HepG2 (cell line): ENCODE measurements at regions not wholly inside any gene's neighbourhood (a gene's known extent, or its start where the extent isn't known, plus 50 kb on each side); places are given as distances from the start of the nearest gene placed in this dataset.

Source experiments
- BORCS8-MEF2B ChIP-seq: sonication (generic); formaldehyde crosslinking; IDR thresholded peaks from 2 replicates; pipeline ENCODE4 v1.8.0; 2022; ENCODE audit warnings: mild to moderate bottlenecking, missing genetic modification reagents
- CSRNP2 ChIP-seq: sonication (generic); formaldehyde crosslinking; conservative IDR thresholded peaks from 2 replicates; pipeline ENCODE4 v1.8.0; 2022; ENCODE audit warnings: low read depth, missing genetic modification reagents
- DR1 ChIP-seq: sonication (generic); formaldehyde crosslinking; IDR thresholded peaks from 2 replicates; pipeline ENCODE4 v1.8.0; 2021; ENCODE audit warnings: mild to moderate bottlenecking, missing genetic modification reagents, inconsistent platforms
- FOSL2 ChIP-seq: sonication (generic); formaldehyde crosslinking; IDR thresholded peaks from 2 replicates; pipeline ENCODE4 v1.4.0; 2020; ENCODE audit warnings: missing genetic modification reagents
- FOXC1 ChIP-seq: sonication (generic); formaldehyde crosslinking; IDR thresholded peaks from 2 replicates; pipeline ENCODE4 v1.8.0; 2022; ENCODE audit warnings: mild to moderate bottlenecking, missing genetic modification reagents, borderline replicate concordance
- FOXM1 ChIP-seq: sonication (generic); formaldehyde crosslinking; IDR thresholded peaks from 2 replicates; pipeline ENCODE4 v1.5.0; 2020; ENCODE audit warnings: missing genetic modification reagents
- HOXA3 ChIP-seq: sonication (generic); formaldehyde crosslinking; IDR thresholded peaks from 2 replicates; pipeline ENCODE4 v1.5.0; 2020; ENCODE audit warnings: missing genetic modification reagents
- HOXA7 ChIP-seq: sonication (generic); formaldehyde crosslinking; IDR thresholded peaks from 2 replicates; pipeline ENCODE4 v1.8.1; 2022; ENCODE audit warnings: mild to moderate bottlenecking, missing genetic modification reagents, moderate library complexity
- ISX ChIP-seq: sonication (generic); formaldehyde crosslinking; conservative IDR thresholded peaks from 2 replicates; pipeline ENCODE4 v1.5.0; 2020; ENCODE audit warnings: missing genetic modification reagents
- KAT7 ChIP-seq: IDR thresholded peaks from 2 replicates; pipeline ENCODE4 v1.6.1; 2018; ENCODE audit warnings: borderline replicate concordance, missing compliant biosample characterization
- KAT8 ChIP-seq: IDR thresholded peaks from 2 replicates; pipeline ENCODE4 v1.6.1; 2016; ENCODE audit warnings: missing genetic modification reagents, missing compliant biosample characterization
- MIER2 ChIP-seq: IDR thresholded peaks from 2 replicates; pipeline ENCODE4 v1.6.1; 2016; ENCODE audit warnings: missing biosample characterization, missing genetic modification reagents
- MYC ChIP-seq: sonication (generic); formaldehyde crosslinking; IDR thresholded peaks from 2 replicates; pipeline ENCODE4 v1.9.0; 2021; ENCODE audit warnings: missing genetic modification reagents, borderline replicate concordance
- NFIB ChIP-seq: sonication (generic); formaldehyde crosslinking; IDR thresholded peaks from 2 replicates; pipeline ENCODE4 v1.9.0; 2021; ENCODE audit warnings: missing genetic modification reagents, mild to moderate bottlenecking, borderline replicate concordance
- RFX3 ChIP-seq: IDR thresholded peaks from 2 replicates; pipeline ENCODE4 v1.6.1; 2016; ENCODE audit warnings: missing biosample characterization, missing genetic modification reagents
- SMAD3 ChIP-seq: sonication (generic); formaldehyde crosslinking; IDR thresholded peaks from 2 replicates; pipeline ENCODE4 v1.4.0; 2020; ENCODE audit warnings: missing genetic modification reagents
- STAT5B ChIP-seq: sonication (generic); formaldehyde crosslinking; IDR thresholded peaks from 2 replicates; pipeline ENCODE4 v1.4.0; 2020; ENCODE audit warnings: missing genetic modification reagents
- TEAD3 ChIP-seq: optimal IDR thresholded peaks from 2 replicates; pipeline ENCODE3; 2016; ENCODE audit warnings: borderline replicate concordance
- TFDP2 ChIP-seq: sonication (generic); formaldehyde crosslinking; IDR thresholded peaks from 2 replicates; pipeline ENCODE4 v1.4.0; 2020; ENCODE audit warnings: missing genetic modification reagents
- USF2 ChIP-seq, 2 experiments: sonication (generic) in 1 of 2; formaldehyde crosslinking in 1 of 2; IDR thresholded peaks; 2 replicates each; pipeline versions ENCODE4 v1.5.1 to v1.6.1; 2011 to 2020; ENCODE audit warnings: borderline replicate concordance in 1 of 2, low read depth in 1 of 2, low read length in 1 of 2, mild to moderate bottlenecking in 1 of 2, missing genetic modification reagents in 1 of 2, moderate library complexity in 1 of 2
- ZBTB21 ChIP-seq: sonication (generic); formaldehyde crosslinking; IDR thresholded peaks from 2 replicates; pipeline ENCODE4 v1.4.0; 2020; ENCODE audit warnings: missing genetic modification reagents
- ZFY ChIP-seq: sonication (generic); formaldehyde crosslinking; IDR thresholded peaks from 2 replicates; pipeline ENCODE4 v1.4.0; 2020; ENCODE audit warnings: missing genetic modification reagents
- ZNF12 ChIP-seq: sonication (generic); formaldehyde crosslinking; IDR thresholded peaks from 2 replicates; pipeline ENCODE4 v1.5.0; 2020; ENCODE audit warnings: missing genetic modification reagents
- ZNF367 ChIP-seq: sonication (generic); formaldehyde crosslinking; IDR thresholded peaks from 2 replicates; pipeline ENCODE4 v1.4.0; 2020; ENCODE audit warnings: missing genetic modification reagents, borderline replicate concordance
- ZNF510 ChIP-seq: sonication (generic); formaldehyde crosslinking; IDR thresholded peaks from 2 replicates; pipeline ENCODE4 v1.4.0; 2020; ENCODE audit warnings: low read depth, mild to moderate bottlenecking, missing genetic modification reagents
- ZNF614 ChIP-seq: IDR thresholded peaks from 2 replicates; pipeline ENCODE4 v1.6.1; 2018; ENCODE audit warnings: missing biosample characterization, missing genetic modification reagents, inconsistent platforms, borderline replicate concordance
- ZNF616 ChIP-seq: sonication (generic); formaldehyde crosslinking; IDR thresholded peaks from 2 replicates; pipeline ENCODE4 v1.5.0; 2020; ENCODE audit warnings: low read depth, mild to moderate bottlenecking, missing genetic modification reagents
- ZNF674 ChIP-seq: sonication (generic); formaldehyde crosslinking; IDR thresholded peaks from 2 replicates; pipeline ENCODE4 v1.5.0; 2020; ENCODE audit warnings: low read depth, mild to moderate bottlenecking, missing genetic modification reagents

DNA sequence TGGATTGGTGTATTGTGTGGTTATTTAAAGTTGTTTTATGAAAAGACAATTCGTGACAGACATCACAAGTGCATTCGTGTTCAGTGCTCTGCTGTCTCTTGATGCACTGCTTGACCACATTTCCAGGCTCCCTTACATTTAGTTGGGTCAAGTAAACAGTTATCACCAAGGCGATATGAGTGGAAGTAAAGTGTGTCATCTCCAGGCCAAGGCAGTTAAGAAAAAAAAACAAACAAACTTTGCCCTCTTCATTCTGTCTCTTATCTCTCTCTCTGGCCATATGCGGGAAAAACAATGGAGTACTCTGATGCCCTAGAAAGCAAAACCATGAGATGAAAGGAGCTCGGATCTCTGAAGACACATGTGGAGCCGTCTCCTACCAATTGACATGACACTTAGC, 131.1 kb downstream of the DSEL start (continued):
- no peak for TF ChIP-seq HOXA7 (CRISPR knock-in tag)
- no peak for TF ChIP-seq KAT7 (CRISPR knock-in tag)
- no peak for TF ChIP-seq ZNF367 (CRISPR knock-in tag)
- TF ChIP-seq MYC: no peak
- TF ChIP-seq HOXA3 (CRISPR knock-in tag): no peak
- TF ChIP-seq FOSL2 (CRISPR knock-in tag): 0 out of 2 replicates have a peak, but pooled peaks have one; percentile 50
- TF ChIP-seq ISX (CRISPR knock-in tag): no peak
- TF ChIP-seq RFX3: no peak
- no peak for TF ChIP-seq SMAD3 (CRISPR knock-in tag)
- no peak for TF ChIP-seq ZNF616 (CRISPR knock-in tag)
- no peak for TF ChIP-seq KAT8 (CRISPR knock-in tag)
- TF ChIP-seq TEAD3 (CRISPR knock-in tag): peak; percentile 26
- TF ChIP-seq ZBTB21 (CRISPR knock-in tag): no peak
- no peak for TF ChIP-seq DR1
- no peak for TF ChIP-seq STAT5B (CRISPR knock-in tag)
- TF ChIP-seq FOXM1 (CRISPR knock-in tag): no peak
- TF ChIP-seq ZNF12 (CRISPR knock-in tag): no peak
- no peak for TF ChIP-seq ZNF510 (CRISPR knock-in tag)
- TF ChIP-seq MIER2 (CRISPR knock-in tag): no peak
- no peak for TF ChIP-seq ZNF674 (CRISPR knock-in tag)
- no peak for TF ChIP-seq TFDP2
- TF ChIP-seq ZFY (CRISPR knock-in tag): no peak
- no peak for TF ChIP-seq ZNF614 (CRISPR knock-in tag)
- no peak for TF ChIP-seq FOXC1 (CRISPR knock-in tag)
- no peak for TF ChIP-seq BORCS8-MEF2B (CRISPR knock-in tag)
- no peak for TF ChIP-seq USF2 (IDR thresholded peaks at IDR 0.05; ENCODE audit: low read depth, low read length)
- no peak for TF ChIP-seq USF2 (CRISPR knock-in tag; IDR thresholded peaks at IDR 0.05; ENCODE audit: borderline replicate concordance)
- no peak for TF ChIP-seq CSRNP2 (CRISPR knock-in tag)
- TF ChIP-seq NFIB (CRISPR knock-in tag): no peak
- TF ChIP-seq, all 625 proteins: peak for 23
